ENCODE measurements at regions not wholly inside any gene's neighbourhood (a gene's known extent, or its start where the extent isn't known, plus 50 kb on each side); places are given as distances from the start of the nearest gene placed in this dataset.

DNA sequence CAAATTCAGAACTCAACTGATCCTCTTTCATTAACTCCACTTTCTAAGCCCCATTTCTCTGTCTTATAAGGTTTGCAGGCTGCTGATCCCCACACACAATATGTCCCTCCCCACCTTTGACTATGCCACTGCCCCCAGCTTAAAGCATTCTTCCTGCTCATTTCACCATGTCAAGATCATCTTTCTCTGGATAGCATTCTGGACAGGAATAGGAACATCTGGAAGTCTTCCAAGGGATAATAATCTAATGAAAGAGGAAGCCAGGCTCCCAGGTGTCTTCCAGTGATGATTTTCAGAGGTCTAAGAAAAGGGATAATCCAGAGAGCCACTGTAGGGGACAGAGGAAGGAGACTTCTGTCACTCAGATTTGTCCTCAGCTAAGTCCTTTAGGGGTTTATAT, 54.6 kb upstream of the GALNT15 start:
- H3K9me3 ChIP-seq, result no peaks in the 10 kb centered on the region
- H3K4me3 ChIP-seq, result no peak overlapping the region
- no peaks in the 10 kb centered on the region for H3K27me3 ChIP-seq
- no peaks in the 10 kb centered on the region for H3K4me1 ChIP-seq
- TF ChIP-seq, protein P1, sequence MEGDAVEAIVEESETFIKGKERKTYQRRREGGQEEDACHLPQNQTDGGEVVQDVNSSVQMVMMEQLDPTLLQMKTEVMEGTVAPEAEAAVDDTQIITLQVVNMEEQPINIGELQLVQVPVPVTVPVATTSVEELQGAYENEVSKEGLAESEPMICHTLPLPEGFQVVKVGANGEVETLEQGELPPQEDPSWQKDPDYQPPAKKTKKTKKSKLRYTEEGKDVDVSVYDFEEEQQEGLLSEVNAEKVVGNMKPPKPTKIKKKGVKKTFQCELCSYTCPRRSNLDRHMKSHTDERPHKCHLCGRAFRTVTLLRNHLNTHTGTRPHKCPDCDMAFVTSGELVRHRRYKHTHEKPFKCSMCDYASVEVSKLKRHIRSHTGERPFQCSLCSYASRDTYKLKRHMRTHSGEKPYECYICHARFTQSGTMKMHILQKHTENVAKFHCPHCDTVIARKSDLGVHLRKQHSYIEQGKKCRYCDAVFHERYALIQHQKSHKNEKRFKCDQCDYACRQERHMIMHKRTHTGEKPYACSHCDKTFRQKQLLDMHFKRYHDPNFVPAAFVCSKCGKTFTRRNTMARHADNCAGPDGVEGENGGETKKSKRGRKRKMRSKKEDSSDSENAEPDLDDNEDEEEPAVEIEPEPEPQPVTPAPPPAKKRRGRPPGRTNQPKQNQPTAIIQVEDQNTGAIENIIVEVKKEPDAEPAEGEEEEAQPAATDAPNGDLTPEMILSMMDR (IDR thresholded peaks at IDR 0.05), result no peak
- no peak for TF ChIP-seq POLR2A (IDR thresholded peaks at IDR 0.05)
- ATAC-seq (no peak), DNase-seq (no peak)
- no peak overlapping the region for H3K27ac ChIP-seq
- intact Hi-C loops (cut with DNase I), result no loop called here
- no peaks in the 10 kb centered on the region for H3K36me3 ChIP-seq (replicated peaks in 1 of 2; ENCODE audit: insufficient read depth in 1 of 2, low read depth in 2 of 2)

DNA sequence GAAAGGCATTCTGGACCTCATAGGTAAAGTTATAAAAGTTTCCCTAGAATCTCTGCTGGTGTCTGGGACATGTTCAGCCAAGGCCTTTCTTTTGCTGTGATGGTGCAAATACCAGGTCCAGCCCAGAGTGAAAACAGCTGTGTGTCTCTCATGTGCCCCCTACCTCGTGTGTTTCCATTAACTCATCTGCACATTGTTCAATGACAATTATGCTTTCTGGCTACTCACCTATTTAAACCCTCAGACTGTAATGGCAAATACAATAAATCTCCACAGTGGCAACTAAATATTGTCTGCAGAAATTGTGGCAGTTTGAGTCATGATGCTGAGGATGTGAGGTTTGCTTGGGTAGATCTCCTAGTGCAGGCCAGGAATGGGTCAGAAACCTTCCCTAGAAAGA, 53.1 kb upstream of the GALNT15 start:
- no peak overlapping the region for H3K27ac ChIP-seq

GRCh38 chr3:16122155-16122554, 52.3 kb upstream of the GALNT15 start:
- ATAC-seq, result no peak
- intact Hi-C loops (cut with DNase I), result no loop called here

More for the DNA sequence above, 53.1 kb upstream of the GALNT15 start:
- WGBS, 2 donors, result 25 to 26% methylated on average over 1 of the region's 1 CpG
- Histone ChIP-seq H3K9me3 (no peaks in the 10 kb centered on the region), H3K4me1 (no peaks in the 10 kb centered on the region), H3K27me3 (no peaks in the 10 kb centered on the region), H3K36me3 (replicated peaks in 1 of 2; ENCODE audit: insufficient read depth in 1 of 2, low read depth in 2 of 2) (no peaks in the 10 kb centered on the region), H3K4me3 (no peak overlapping the region)
- ATAC-seq, result no peak
- no peak for DNase-seq
- intact Hi-C loops (cut with DNase I), result no loop called here
- TF ChIP-seq POLR2A (IDR thresholded peaks at IDR 0.05), result no peak
- TF ChIP-seq, protein P1 (IDR thresholded peaks at IDR 0.05), result no peak

DNA sequence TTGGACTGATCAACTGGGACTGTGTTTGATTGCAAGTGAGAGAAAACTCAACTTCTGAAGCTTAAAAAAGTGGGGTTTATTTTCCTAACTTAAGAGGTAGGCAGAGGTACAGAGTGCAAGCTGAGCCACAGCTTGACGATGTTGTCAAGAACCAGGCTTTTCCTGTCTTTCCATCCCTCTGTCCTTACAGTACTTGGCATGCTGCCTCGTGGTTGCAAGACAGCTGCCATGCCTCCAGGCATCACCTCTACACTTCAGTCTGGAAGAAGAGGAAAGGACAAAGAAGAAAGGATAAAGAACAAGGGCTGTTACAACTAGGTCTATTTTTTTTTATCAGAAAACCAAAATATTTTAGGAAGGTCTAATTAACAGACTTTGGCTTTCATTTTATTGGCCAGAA, 51.8 kb upstream of the GALNT15 start:
- Histone ChIP-seq H3K27ac (no peak overlapping the region), H3K4me3 (no peak overlapping the region), H3K4me1 (no peaks in the 10 kb centered on the region), H3K27me3 (no peaks in the 10 kb centered on the region), H3K36me3 (replicated peaks in 1 of 2; ENCODE audit: insufficient read depth in 1 of 2, low read depth in 2 of 2) (no peaks in the 10 kb centered on the region), H3K9me3 (no peaks in the 10 kb centered on the region)
- 81 to 92% methylated on average over 2 of the region's 2 CpGs for WGBS, 2 donors
- ATAC-seq (no peak), DNase-seq (no peak)
- TF ChIP-seq POLR2A (IDR thresholded peaks at IDR 0.05), result no peak
- TF ChIP-seq, protein P1 (IDR thresholded peaks at IDR 0.05), result no peak
- intact Hi-C loops (cut with DNase I), result no loop called here

More at GRCh38 chr3:16122155-16122554, 52.3 kb upstream of the GALNT15 start:
- Histone ChIP-seq H3K27me3 (no peaks in the 10 kb centered on the region), H3K27ac (no peak overlapping the region), H3K9me3 (no peaks in the 10 kb centered on the region), H3K4me1 (no peaks in the 10 kb centered on the region), H3K36me3 (replicated peaks in 1 of 2; ENCODE audit: insufficient read depth in 1 of 2, low read depth in 2 of 2) (no peaks in the 10 kb centered on the region), H3K4me3 (no peak overlapping the region)
- no peak for TF ChIP-seq POLR2A (IDR thresholded peaks at IDR 0.05)
- TF ChIP-seq, protein P1 (IDR thresholded peaks at IDR 0.05), result no peak
- no peak for DNase-seq
- 81 to 84% methylated on average over 2 of the region's 2 CpGs for WGBS, 2 donors

GRCh38 chr3:16124636-16125035, 49.8 kb upstream of the GALNT15 start:
- H3K36me3 ChIP-seq (replicated peaks in 1 of 2; ENCODE audit: insufficient read depth in 1 of 2, low read depth in 2 of 2), result no peaks in the 10 kb centered on the region
- H3K9me3 ChIP-seq, result no peaks in the 10 kb centered on the region
- DNase-seq (no peak), ATAC-seq (no peak)
- intact Hi-C loops (cut with DNase I), result no loop called here
- no peak overlapping the region for H3K4me3 ChIP-seq
- H3K27me3 ChIP-seq, result no peaks in the 10 kb centered on the region
- no peaks in the 10 kb centered on the region for H3K4me1 ChIP-seq
- TF ChIP-seq, protein P1 (IDR thresholded peaks at IDR 0.05), result no peak
- no peak for TF ChIP-seq POLR2A (IDR thresholded peaks at IDR 0.05)
- 75 to 86% methylated on average over 2 of the region's 2 CpGs for WGBS, 2 donors
- H3K27ac ChIP-seq, result no peak overlapping the region

Data from body of pancreas (tissue), 4 donors.